Smooth muscle cell (in vitro differentiated cells): ENCODE measurements at regions not wholly inside any gene's neighbourhood (a gene's known extent, or its start where the extent isn't known, plus 50 kb on each side); places are given as distances from the start of the nearest gene placed in this dataset.

Source experiments
- DNase-seq: peaks from one replicate; lab custom pipeline; 2025; ENCODE audit not compliant: unreplicated experiment; lab: John Stamatoyannopoulos, UW
- H2AFZ ChIP-seq: fragments of 200-600 bp; sonication (generic); 2 replicates; pipeline ENCODE4 v1.6.0; 2016; ENCODE audit warnings: antibody characterized with exemption, low read depth, mild to moderate bottlenecking
- H3F3A ChIP-seq: fragments of 200-600 bp; sonication (generic); 2 replicates; pipeline ENCODE4 v1.6.0; 2017; ENCODE audit warnings: antibody characterized with exemption, low read depth
- H3K27ac ChIP-seq: fragments of 200-600 bp; sonication (generic); 2 replicates; pipeline ENCODE4 v1.5.1; 2016; ENCODE audit warnings: low read depth, mild to moderate bottlenecking
- H3K27me3 ChIP-seq: fragments of 200-600 bp; sonication (generic); 2 replicates; pipeline ENCODE4 v1.6.1; 2016; ENCODE audit warnings: low read depth, mild to moderate bottlenecking
- H3K36me3 ChIP-seq: fragments of 200-600 bp; sonication (generic); 2 replicates; pipeline ENCODE4 v1.5.1; 2016; ENCODE audit warnings: low read depth
- H3K4me1 ChIP-seq: fragments of 200-600 bp; sonication (generic); 2 replicates; pipeline ENCODE4 v1.5.1; 2016; ENCODE audit warnings: low read depth
- H3K4me2 ChIP-seq: fragments of 200-600 bp; sonication (generic); 2 replicates; pipeline ENCODE4 v1.6.0; 2016; ENCODE audit warnings: mild to moderate bottlenecking
- H3K4me3 ChIP-seq: fragments of 200-600 bp; sonication (generic); 2 replicates; pipeline ENCODE4 v1.5.1; 2016; ENCODE audit warnings: mild to moderate bottlenecking
- H3K79me2 ChIP-seq: fragments of 200-600 bp; sonication (generic); 2 replicates; pipeline ENCODE4 v1.6.0; 2016; ENCODE audit warnings: low read depth, mild to moderate bottlenecking
- H3K9ac ChIP-seq: fragments of 200-600 bp; sonication (generic); 2 replicates; pipeline ENCODE4 v1.6.0; 2016; ENCODE audit warnings: low read depth
- H3K9me3 ChIP-seq: fragments of 200-600 bp; sonication (generic); replicated peaks from 2 replicates; pipeline ENCODE4 v1.5.1; 2016; ENCODE audit warnings: low read depth
- H4K20me1 ChIP-seq: fragments of 200-600 bp; sonication (generic); 2 replicates; pipeline ENCODE4 v1.6.0; 2016; ENCODE audit warnings: low read depth
- CTCF ChIP-seq: fragments of 200-600 bp; sonication (generic); IDR thresholded peaks from 2 replicates; pipeline ENCODE4 v1.5.1; 2017; ENCODE audit warnings: borderline replicate concordance, mild to moderate bottlenecking, antibody characterized with exemption; ENCODE audit not compliant: insufficient read depth, poor library complexity, severe bottlenecking
- WGBS: methylation state at CpG from one replicate; pipeline ENCODE4 v1.1.7; 2016; ENCODE audit warnings: low lambda C conversion rate; 5-methylcytosine and 5-hydroxymethylcytosine counted together

DNA sequence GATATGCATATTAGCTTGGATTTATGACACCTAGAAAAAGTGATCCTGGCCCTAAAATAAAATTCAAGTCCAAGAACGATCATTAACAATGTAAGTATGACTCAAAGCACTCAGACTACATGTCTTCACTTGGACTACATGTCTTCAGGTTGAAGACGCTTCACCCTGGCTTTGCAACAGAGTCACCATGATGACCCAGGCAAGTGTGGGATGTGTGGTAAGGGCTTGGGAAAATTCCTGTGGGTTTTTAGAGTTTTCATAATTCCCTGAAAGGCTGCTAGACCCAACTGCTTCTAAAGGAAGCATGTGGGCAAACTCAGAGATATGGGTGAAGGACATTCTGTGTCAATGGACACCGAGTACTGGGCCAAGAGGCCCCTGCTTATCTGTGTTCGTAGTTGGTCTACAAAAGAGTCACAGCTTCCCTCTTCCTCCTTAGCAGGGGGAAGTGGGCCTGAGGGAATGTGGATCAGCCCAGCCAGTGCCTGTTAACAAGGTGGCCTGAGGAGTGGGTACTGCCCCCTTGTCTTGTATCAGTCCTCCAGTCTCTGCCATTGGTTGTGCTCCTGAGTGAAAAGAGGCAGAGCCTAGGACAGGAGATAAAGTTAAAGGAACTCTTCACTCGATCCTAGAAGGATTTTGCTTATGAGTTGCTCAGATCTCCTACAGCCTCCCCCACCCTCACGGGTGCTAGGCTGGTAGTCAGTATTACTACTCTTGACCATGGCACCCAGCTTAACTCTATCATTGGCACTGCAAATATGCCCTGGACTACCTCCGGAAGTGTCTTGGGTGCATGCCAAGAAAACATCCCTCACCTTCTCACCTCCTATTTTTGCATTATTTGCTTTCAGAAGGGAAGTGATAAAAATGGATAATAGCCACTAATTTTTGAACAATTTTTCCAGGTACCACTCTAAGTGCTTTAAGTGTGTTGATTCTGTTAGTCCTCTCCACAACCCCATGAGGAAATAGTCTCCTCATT, 406.3 kb downstream of the COG6 start:
- H4K20me1 ChIP-seq, result no peaks in the 10 kb centered on the region
- H3K9ac ChIP-seq, result no peak overlapping the region
- no peaks in the 10 kb centered on the region for H3K27me3 ChIP-seq
- peaks cover 7% of the 10 kb centered on the region for H3K4me1 ChIP-seq
- no peak overlapping the region for H2AFZ ChIP-seq
- DNase-seq, result no peak
- H3K79me2 ChIP-seq, result no peaks in the 10 kb centered on the region
- H3K4me3 ChIP-seq, result no peak overlapping the region
- TF ChIP-seq CTCF, result no peak
- no peaks in the 10 kb centered on the region for H3K36me3 ChIP-seq
- peak overlapping the region; percentile 6 for H3K4me2 ChIP-seq
- peaks cover 5% of the 10 kb centered on the region for H3F3A ChIP-seq
- WGBS, result 49% methylated on average over 7 of the region's 7 CpGs
- peak overlapping the region; percentile 46 for H3K27ac ChIP-seq
- H3K9me3 ChIP-seq, result no peaks in the 10 kb centered on the region

DNA sequence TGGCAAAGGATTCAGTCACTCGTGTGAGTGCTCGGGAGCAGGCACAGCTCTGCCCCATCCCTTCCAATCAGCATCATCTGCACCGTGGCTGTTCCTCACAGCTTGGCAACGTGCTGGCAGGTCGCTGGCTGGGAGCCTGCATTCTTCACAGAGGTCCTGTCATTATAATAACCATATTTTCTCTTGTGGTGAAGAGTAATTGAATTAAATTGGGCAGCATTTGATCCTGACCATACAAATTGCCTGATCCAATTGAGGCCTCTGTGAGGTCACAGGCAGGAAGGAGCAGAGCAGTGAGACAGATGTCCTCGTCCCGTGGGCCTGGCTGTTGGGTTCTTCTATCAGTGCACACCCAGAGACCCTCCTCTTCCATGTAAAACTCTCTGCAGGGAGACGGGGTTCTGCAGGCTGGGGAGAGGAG, 407.8 kb downstream of the COG6 start:
- no peak for DNase-seq
- H3F3A ChIP-seq, result peaks cover 5% of the 10 kb centered on the region
- TF ChIP-seq CTCF, result no peak
- H3K9me3 ChIP-seq, result no peaks in the 10 kb centered on the region
- H3K4me1 ChIP-seq, result peaks cover 7% of the 10 kb centered on the region
- no peak overlapping the region for H3K4me3 ChIP-seq
- H4K20me1 ChIP-seq, result no peaks in the 10 kb centered on the region
- H2AFZ ChIP-seq, result no peak overlapping the region
- no peaks in the 10 kb centered on the region for H3K79me2 ChIP-seq
- H3K9ac ChIP-seq, result no peak overlapping the region
- no peak overlapping the region for H3K4me2 ChIP-seq
- no peaks in the 10 kb centered on the region for H3K36me3 ChIP-seq
- 82% methylated on average over 8 of the region's 8 CpGs for WGBS
- H3K27me3 ChIP-seq, result no peaks in the 10 kb centered on the region
- no peak overlapping the region for H3K27ac ChIP-seq

GRCh38 chr13:40063703-40064102, 408.2 kb downstream of the COG6 start:
- no peaks in the 10 kb centered on the region for H4K20me1 ChIP-seq
- H3K27ac ChIP-seq, result peak overlapping the region; percentile 80
- peak overlapping the region; percentile 64 for H3K4me2 ChIP-seq
- WGBS, result 17% methylated on average over 1 of the region's 1 CpG
- TF ChIP-seq CTCF, result no peak
- peaks cover 5% of the 10 kb centered on the region for H3F3A ChIP-seq
- H3K9ac ChIP-seq, result no peak overlapping the region
- H3K36me3 ChIP-seq, result no peaks in the 10 kb centered on the region
- no peaks in the 10 kb centered on the region for H3K9me3 ChIP-seq
- no peak overlapping the region for H2AFZ ChIP-seq
- no peaks in the 10 kb centered on the region for H3K79me2 ChIP-seq
- no peaks in the 10 kb centered on the region for H3K27me3 ChIP-seq
- H3K4me3 ChIP-seq, result no peak overlapping the region
- DNase-seq, result no peak
- H3K4me1 ChIP-seq, result peaks cover 7% of the 10 kb centered on the region
